ENCODE measurements at regions not wholly inside any gene's neighbourhood (a gene's known extent, or its start where the extent isn't known, plus 50 kb on each side); places are given as distances from the start of the nearest gene placed in this dataset.

- Histone ChIP-seq H3K4me1 (ENCODE audit: control insufficient read depth, insufficient read depth, low read length) (no peaks in the 10 kb centered on the region), H3K4me3 (no peak overlapping the region), H3K4me2 (ENCODE audit: control insufficient read depth, insufficient read depth) (no peak overlapping the region), H3K79me2 (ENCODE audit: control insufficient read depth, insufficient read depth, low read length) (no peaks in the 10 kb centered on the region), H3K9me3 (replicated peaks; ENCODE audit: control insufficient read depth, insufficient read depth, low read length) (no peaks in the 10 kb centered on the region), H3K36me3 (ENCODE audit: control insufficient read depth in 2 of 2, insufficient read depth in 2 of 2, low read length in 1 of 2) (no peaks in the 10 kb centered on the region), H3K9ac (ENCODE audit: control insufficient read depth, insufficient read depth, low read length) (no peak overlapping the region), H4K20me1 (ENCODE audit: control insufficient read depth, insufficient read depth) (no peaks in the 10 kb centered on the region), H3K27me3 (replicated peaks in 1 of 2; ENCODE audit: control insufficient read depth in 2 of 2, insufficient read depth in 2 of 2, low read length in 1 of 2) (no peaks in the 10 kb centered on the region), H3K27ac (ENCODE audit: control insufficient read depth, insufficient read depth) (no peak overlapping the region), H2AFZ (ENCODE audit: control insufficient read depth, low read depth, low read length) (no peak overlapping the region)
- BruUV-seq (replicated peaks): no TSS peak
- ChIA-PET CTCF (no interaction called here), POLR2A (no interaction called here), RAD21 (ENCODE audit: unreplicated experiment) (no interaction called here), SMC1A (ENCODE audit: uncharacterized antibody, unreplicated experiment) (no interaction called here)
- TF ChIP-seq IKZF2 (IDR thresholded peaks at IDR 0.05) (no peak), WRNIP1 (IDR thresholded peaks at IDR 0.05; ENCODE audit: borderline replicate concordance, low read depth, low read length) (no peak), SMAD5 (IDR thresholded peaks at IDR 0.05; ENCODE audit: low read depth) (no peak), ZBTB40 (IDR thresholded peaks at IDR 0.05; ENCODE audit: borderline replicate concordance) (no peak), SPI1 (IDR thresholded peaks at IDR 0.05; ENCODE audit: borderline replicate concordance, insufficient read depth, low read depth, low read length) (no peak), MTA2 (IDR thresholded peaks at IDR 0.05; ENCODE audit: low read depth) (no peak), DPF2 (IDR thresholded peaks at IDR 0.05) (no peak), SP1 (IDR thresholded peaks at IDR 0.05; ENCODE audit: low read depth, low read length) (no peak), ZNF384 (IDR thresholded peaks at IDR 0.05; ENCODE audit: borderline replicate concordance, low read depth, low read length) (no peak), CTCF (IDR thresholded peaks at IDR 0.05 in 2 of 3, conservative IDR thresholded peaks at IDR 0.05 in 1 of 3; ENCODE audit: control insufficient read depth in 2 of 3, extremely low read depth in 1 of 3, insufficient read depth in 1 of 3, low read depth in 3 of 3, low read length in 3 of 3) (no peak), ZBTB4 (CRISPR knock-in tag; IDR thresholded peaks at IDR 0.05) (no peak), KLF5 (IDR thresholded peaks at IDR 0.05; ENCODE audit: partially characterized antibody) (no peak), MTA3 (IDR thresholded peaks at IDR 0.05; ENCODE audit: borderline replicate concordance, low read length) (no peak), USF1 (IDR thresholded peaks at IDR 0.05; ENCODE audit: borderline replicate concordance, extremely low read length, insufficient read depth, low read depth, low read length) (no peak)
- FAIRE-seq (no peak), ATAC-seq (no peak), DNase-seq (ENCODE audit: low read depth, low spot score) (no peak)
- 22% methylated on average over 2 of the region's 2 CpGs for WGBS (ENCODE audit: insufficient coverage, insufficient replicate concordance, low lambda C conversion rate, missing lambda C conversion rate)
- in situ Hi-C loops (cut with MboI): no loop called here
- intact Hi-C loops (cut with micrococcal nuclease; ENCODE audit: unreplicated experiment): no loop called here
Measured at GRCh38 chr4:27187786-27188185, 327.1 kb downstream of the STIM2 start.

Measured in GM12878 (cell line).